ENCODE measurements at regions not wholly inside any gene's neighbourhood (a gene's known extent, or its start where the extent isn't known, plus 50 kb on each side); places are given as distances from the start of the nearest gene placed in this dataset.
"Not testable (repeated sequence)": the region's sequence is repeated elsewhere in the genome, so short reads cannot be mapped to it uniquely, and the experiment has no call there.

GRCh38 chr2:235219048-235219447 lies 267.2 kb downstream of the SH3BP4 start:
- no peak for DNase-seq (ENCODE audit: low read depth)

GRCh38 chr2:235220331-235220730 lies 268.5 kb downstream of the SH3BP4 start:
- DNase-seq (ENCODE audit: low read depth): no peak

GRCh38 chr2:235223011-235223410 lies 270.8 kb upstream of the AGAP1 start:
- DNase-seq (ENCODE audit: low read depth): no peak

DNA sequence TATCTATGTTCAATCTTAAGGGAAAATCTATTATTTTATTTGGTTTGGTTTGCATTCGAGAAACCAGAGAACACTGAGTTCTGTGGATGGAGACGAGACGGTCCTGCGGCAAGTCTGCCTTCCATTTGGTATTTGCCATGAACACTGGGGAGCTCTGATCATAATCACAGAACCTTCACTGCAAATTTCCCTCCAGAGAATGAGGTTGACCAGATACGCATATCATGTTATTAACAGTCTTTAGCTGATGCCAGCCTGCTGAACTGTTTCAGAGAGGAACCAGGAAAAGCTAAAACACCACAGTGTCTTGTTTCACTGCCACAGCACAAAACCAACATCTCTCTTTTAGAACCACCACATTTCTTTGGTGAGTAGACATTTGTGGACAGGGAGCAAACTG lies 269.4 kb upstream of the AGAP1 start:
- no peak for DNase-seq (ENCODE audit: low read depth)

DNA sequence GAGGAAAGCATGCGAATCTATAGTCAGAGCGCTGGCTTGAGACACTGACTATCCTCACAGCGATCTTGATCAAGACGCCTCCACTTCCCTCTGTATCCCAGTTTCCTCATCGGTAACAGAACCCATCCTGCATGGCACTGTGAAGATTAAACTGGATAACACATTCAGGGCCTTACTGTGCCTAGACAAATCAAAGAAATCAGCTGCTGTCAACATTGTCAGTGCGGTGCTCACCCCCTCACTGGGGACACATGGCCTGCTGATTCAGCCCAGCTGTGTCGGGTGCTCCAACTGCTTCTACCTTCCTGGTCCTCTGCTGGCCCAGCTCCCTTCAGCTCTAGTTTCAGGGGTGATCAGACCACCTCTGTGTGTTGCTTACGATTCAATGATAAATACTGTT lies 268.6 kb upstream of the AGAP1 start:
- no peak for DNase-seq (ENCODE audit: low read depth)

DNA sequence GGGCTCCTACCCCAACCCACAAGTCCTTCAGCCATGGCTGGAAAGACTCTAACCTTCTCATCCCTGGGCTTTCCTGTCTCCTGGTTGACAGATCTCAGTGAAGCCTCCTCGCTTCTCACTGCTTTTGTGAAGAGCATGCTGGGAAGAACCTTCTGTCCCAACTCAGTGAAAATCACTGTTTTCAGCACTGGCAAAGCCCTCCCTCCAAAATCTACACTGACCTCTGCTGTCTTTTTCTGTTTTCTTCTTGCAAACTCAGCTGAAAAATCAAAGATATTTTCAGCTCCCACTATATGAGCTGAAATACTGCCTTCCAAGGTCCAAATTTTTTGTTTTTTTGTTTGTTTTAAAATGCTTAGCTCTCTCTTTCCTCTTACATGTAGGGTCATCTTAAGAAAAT lies 266.3 kb upstream of the AGAP1 start:
- no peak for DNase-seq (ENCODE audit: low read depth)

- DNase-seq (ENCODE audit: low read depth): not testable (repeated sequence)
These were observed 265.4 kb upstream of the AGAP1 start for GRCh38 chr2:235228422-235228821.

DNA sequence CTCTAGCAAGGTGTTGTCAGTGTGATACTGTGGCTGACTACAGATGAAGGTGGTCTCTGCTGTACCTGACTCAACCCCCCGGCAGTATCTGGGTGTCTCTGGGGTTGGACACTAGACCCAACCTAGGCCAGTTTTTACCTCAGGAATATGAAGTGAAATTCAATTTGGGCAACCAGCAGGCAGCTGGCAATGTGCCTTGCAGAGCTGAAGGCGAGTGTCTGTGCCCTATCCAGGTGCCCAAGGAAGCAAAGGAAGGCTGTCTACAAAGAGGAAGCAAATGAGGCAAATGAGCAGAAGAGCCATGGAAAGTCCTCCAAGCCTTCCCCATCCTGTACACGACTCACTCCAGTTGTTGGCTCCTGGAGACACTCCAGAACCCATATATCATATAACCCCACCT lies 264.6 kb upstream of the AGAP1 start:
- no peak for DNase-seq (ENCODE audit: low read depth)

DNA sequence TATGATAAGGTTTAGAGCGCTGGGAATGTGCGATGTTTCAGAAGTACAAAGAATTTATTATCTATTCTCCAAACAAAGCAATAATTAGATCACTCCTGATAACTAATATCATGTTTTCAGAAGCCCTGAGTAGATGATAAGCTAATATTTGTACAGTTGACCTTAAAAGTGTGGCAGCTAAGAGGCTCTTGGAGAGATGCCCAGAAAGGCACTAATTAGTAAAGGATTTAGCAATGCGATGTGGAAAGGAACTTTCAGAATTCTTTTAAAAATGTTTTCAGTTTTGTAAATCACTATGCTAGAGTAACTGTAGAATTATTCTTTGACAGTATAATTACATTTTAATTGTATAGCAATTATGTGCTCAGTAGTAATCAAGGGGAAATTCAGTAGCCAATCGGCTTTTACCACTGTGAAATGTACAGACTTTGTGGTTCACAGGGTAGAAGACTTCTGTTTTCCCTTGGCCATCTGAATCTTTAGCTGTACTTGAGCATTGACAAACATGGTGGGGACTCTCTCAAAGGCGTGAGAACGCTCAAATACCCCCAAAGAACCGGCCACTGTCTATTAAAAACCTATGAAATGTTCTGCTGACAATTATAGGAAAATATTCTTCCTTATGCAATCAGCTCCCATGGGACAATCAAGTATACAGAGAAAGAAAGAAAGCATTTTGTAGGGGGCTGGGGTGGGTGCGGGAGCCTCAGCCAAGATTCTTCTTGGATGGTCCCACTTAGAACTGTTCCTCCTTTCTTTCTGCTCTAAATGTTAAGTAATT lies 262.8 kb upstream of the AGAP1 start:
- DNase-seq (ENCODE audit: low read depth): peak; percentile 12

DNA sequence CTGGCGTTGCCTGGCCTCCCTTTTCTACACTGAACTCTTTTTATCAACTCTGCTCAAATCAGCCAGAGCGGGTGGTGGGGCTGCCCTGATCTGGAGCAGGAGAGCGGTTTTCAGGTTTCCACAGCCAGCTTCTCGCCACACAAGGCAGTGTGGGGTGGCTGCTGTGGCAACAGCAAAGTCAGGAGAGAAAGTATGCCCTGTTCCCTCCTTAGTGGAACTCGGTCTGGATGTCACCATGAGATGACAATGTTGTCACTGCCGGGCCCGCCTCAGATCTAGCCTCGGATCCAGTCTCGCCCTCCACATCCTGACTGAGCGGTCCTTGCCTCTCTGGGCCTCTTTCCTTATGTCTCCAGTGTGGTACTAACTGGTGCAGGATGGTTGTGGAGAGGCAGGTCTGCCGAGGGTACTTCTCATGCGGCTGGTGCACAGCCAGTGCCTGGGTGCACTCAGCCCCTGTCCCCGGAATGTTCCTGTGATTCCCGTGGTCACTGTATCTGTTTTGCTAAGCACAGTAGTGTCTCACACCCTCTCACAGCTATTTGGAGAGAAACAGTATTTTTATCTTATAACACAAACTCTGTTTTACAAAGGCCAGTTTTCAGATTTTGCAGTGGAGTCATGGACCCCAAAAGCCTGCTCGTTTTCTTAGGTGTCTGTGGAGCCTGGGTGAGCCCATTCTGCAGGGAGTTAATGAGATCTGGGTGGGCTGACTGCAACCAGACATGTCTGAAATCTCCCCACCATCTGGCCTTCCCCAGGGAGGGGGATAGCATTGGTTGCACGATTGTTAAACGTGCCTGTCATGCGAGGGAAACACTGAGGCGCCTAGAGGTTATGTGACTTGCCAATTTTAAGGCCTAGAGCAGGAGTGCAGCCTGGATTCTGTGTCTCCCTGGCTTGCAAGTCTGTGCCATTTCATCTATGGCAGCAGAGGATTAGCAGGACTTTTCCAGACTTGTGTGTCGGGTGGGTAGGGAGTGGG lies 261.1 kb upstream of the AGAP1 start:
- no peak for DNase-seq (ENCODE audit: low read depth)

DNA sequence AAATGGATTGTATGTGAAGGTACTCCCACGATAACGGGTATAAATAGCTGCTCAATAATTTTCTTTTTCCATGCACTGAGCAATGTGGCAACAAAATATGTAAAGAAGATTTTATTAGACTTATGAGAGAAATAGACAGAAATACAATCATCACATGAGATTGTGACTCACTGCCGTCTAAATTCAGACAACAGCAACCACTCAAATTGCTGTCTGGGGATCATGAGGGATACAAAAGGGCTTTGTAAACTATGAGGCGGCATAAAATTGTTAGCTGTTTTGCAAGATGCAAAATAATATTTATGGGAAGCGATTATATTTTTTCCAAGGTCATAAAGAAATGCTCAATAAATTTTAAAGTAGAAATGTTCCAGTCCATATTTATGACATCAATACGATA lies 259.1 kb upstream of the AGAP1 start:
- DNase-seq (ENCODE audit: low read depth): no peak

- no peak for DNase-seq (ENCODE audit: low read depth)
These were observed 257.7 kb upstream of the AGAP1 start for GRCh38 chr2:235235977-235236767.

DNA sequence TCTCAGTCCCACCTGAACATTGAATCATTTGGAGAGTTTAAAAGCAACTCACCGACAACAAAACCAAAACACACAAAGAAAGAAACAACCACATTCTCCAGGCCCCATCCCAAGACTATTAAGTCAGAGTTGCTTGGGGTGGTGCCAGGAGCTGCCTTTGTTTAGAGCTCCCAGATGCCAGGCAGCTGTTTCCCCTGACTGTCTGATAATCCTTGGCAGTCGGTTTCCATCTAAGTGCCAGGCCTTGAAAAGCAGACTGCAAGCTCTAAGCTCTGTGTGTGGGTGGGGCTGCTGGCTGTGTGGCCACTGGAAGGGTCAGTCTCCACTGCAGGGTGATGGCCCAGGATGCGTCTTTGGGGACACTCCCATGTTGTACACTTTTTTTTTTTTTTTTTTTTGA lies 255.3 kb upstream of the AGAP1 start:
- DNase-seq (ENCODE audit: low read depth): peak; percentile 81

GRCh38 chr2:235240574-235240973 lies 253.3 kb upstream of the AGAP1 start:
- no peak for DNase-seq (ENCODE audit: low read depth)

GRCh38 chr2:235244255-235245220 lies 249.3 kb upstream of the AGAP1 start:
- no peak for DNase-seq (ENCODE audit: low read depth)

- no peak for DNase-seq (ENCODE audit: low read depth)
These were observed 246.8 kb upstream of the AGAP1 start for GRCh38 chr2:235247001-235247400.

DNA sequence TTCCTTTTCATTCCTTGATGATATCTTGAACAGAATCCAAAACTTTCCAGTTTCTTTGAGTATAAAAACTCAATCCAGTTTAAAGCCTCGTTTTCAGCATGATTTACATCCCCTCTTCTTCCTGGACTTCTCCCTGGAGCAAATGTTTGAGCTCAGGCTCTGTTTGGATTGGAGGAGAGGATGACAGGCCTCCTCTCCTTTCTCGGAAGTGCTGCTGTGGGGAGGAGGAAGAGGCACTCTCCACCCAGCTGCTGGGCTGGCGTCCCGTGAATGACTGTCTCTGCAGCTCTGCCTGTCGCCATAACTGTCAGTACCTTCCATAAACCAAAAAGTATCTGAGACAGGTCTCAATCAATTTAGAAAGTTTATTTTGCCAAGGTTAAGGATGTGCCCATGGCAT lies 238.2 kb upstream of the AGAP1 start:
- DNase-seq (ENCODE audit: low read depth): no peak

DNA sequence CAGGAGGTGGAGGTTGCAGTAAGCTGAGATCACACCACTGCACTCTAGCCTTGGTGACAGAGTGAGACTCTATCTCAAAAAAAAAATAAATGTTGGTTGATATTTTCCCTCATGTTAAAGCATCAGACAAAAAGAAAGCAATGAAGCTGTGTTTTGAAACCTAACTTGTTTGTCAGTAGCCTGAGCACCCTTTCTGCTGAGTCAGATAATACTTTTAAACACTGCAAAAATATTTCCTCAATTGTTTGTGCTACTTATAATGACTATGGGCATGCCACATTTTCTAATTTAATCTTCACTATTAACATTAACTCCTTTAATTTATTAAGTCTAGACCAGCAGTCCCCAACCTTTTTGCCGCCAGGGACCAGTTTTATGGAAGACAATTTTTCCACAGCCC lies 236.3 kb upstream of the AGAP1 start:
- no peak for DNase-seq (ENCODE audit: low read depth)

- DNase-seq (ENCODE audit: low read depth): no peak
These were observed 231.1 kb upstream of the AGAP1 start for GRCh38 chr2:235262750-235263149.

GRCh38 chr2:235263205-235264120 lies 230.4 kb upstream of the AGAP1 start:
- peak; percentile 39 for DNase-seq (ENCODE audit: low read depth)

Measured in fibroblast of the conjunctiva (primary cell).